WTC11 (cell line): ENCODE measurements at regions not wholly inside any gene's neighbourhood (a gene's known extent, or its start where the extent isn't known, plus 50 kb on each side); places are given as distances from the start of the nearest gene placed in this dataset.

Source experiments
- CREB1 ChIP-seq: sonication (generic); formaldehyde crosslinking; IDR thresholded peaks from 2 replicates; pipeline ENCODE4 v1.8.0; 2023; ENCODE audit warnings: mild to moderate bottlenecking, missing genetic modification reagents
- FOXJ3 ChIP-seq: sonication (generic); formaldehyde crosslinking; IDR thresholded peaks from 2 replicates; pipeline ENCODE4 v1.9.0; 2021; ENCODE audit warnings: missing genetic modification reagents, mild to moderate bottlenecking, borderline replicate concordance
- NFATC4 ChIP-seq: fragments of 250-450 bp; sonication (Bioruptor Pico); IDR thresholded peaks from 2 replicates; pipeline ENCODE4 v1.9.0; 2021; ENCODE audit warnings: mild to moderate bottlenecking
- NFYB ChIP-seq: sonication (generic); formaldehyde crosslinking; conservative IDR thresholded peaks from 2 replicates; pipeline ENCODE4 v1.8.0; 2022; ENCODE audit warnings: low read depth, missing genetic modification reagents
- OVOL2 ChIP-seq: fragments of 250-450 bp; sonication (Bioruptor Pico); IDR thresholded peaks from 2 replicates; pipeline ENCODE4 v1.9.0; 2021; ENCODE audit warnings: mild to moderate bottlenecking, borderline replicate concordance
- TF ChIP-seq, protein P1 (sequence below): fragments of 200-600 bp; IDR thresholded peaks from 2 replicates; pipeline ENCODE4 v1.8.0; 2022; ENCODE audit warnings: antibody characterized with exemption
- TF ChIP-seq, protein P2 (sequence below): sonication (generic); formaldehyde crosslinking; IDR thresholded peaks from 2 replicates; pipeline ENCODE4 v1.8.1; 2023; ENCODE audit warnings: mild to moderate bottlenecking, moderate library complexity, missing genetic modification reagents
- TF ChIP-seq, protein P3 (sequence below): sonication (generic); formaldehyde crosslinking; IDR thresholded peaks from 2 replicates; pipeline ENCODE4 v1.8.0; 2022; ENCODE audit warnings: mild to moderate bottlenecking, missing genetic modification reagents
- TF ChIP-seq, protein P4 (sequence below): sonication (generic); formaldehyde crosslinking; IDR thresholded peaks from 2 replicates; pipeline ENCODE4 v1.8.1; 2023; ENCODE audit warnings: mild to moderate bottlenecking, missing genetic modification reagents, moderate library complexity
- TF ChIP-seq, protein P5 (sequence below): sonication (generic); formaldehyde crosslinking; IDR thresholded peaks from 2 replicates; pipeline ENCODE4 v1.8.1; 2022; ENCODE audit warnings: missing genetic modification reagents, borderline replicate concordance

DNA sequence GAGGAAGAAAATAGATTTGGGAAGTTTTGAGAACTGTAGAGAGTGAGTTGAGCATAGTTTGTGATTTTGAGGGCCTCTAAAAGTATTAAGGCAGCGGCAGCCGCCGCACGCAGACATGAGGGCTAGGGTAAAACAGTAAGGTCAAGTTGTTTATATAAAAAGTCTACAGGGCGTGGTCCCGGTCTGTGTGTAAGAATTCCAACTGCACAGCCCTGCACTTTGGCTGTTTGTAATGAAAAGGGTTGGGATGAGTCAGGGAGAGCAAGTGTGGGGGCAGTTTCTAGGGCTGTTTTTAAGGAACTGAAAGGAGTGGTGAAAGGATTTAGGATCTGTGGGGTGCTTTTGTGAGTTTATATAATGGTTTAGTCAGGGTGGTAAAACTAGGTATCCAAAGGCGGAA, 55.0 kb downstream of the BEX3 start:
- TF ChIP-seq, protein P1, sequence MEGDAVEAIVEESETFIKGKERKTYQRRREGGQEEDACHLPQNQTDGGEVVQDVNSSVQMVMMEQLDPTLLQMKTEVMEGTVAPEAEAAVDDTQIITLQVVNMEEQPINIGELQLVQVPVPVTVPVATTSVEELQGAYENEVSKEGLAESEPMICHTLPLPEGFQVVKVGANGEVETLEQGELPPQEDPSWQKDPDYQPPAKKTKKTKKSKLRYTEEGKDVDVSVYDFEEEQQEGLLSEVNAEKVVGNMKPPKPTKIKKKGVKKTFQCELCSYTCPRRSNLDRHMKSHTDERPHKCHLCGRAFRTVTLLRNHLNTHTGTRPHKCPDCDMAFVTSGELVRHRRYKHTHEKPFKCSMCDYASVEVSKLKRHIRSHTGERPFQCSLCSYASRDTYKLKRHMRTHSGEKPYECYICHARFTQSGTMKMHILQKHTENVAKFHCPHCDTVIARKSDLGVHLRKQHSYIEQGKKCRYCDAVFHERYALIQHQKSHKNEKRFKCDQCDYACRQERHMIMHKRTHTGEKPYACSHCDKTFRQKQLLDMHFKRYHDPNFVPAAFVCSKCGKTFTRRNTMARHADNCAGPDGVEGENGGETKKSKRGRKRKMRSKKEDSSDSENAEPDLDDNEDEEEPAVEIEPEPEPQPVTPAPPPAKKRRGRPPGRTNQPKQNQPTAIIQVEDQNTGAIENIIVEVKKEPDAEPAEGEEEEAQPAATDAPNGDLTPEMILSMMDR: no peak
- TF ChIP-seq OVOL2 (no peak), NFATC4 (no peak), NFYB (CRISPR knock-in tag) (no peak), CREB1 (CRISPR knock-in tag) (no peak), FOXJ3 (no peak)
- TF ChIP-seq, protein P2, sequence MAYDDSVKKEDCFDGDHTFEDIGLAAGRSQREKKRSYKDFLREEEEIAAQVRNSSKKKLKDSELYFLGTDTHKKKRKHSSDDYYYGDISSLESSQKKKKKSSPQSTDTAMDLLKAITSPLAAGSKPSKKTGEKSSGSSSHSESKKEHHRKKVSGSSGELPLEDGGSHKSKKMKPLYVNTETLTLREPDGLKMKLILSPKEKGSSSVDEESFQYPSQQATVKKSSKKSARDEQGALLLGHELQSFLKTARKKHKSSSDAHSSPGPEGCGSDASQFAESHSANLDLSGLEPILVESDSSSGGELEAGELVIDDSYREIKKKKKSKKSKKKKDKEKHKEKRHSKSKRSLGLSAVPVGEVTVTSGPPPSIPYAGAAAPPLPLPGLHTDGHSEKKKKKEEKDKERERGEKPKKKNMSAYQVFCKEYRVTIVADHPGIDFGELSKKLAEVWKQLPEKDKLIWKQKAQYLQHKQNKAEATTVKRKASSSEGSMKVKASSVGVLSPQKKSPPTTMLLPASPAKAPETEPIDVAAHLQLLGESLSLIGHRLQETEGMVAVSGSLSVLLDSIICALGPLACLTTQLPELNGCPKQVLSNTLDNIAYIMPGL (CRISPR knock-in tag): no peak
- TF ChIP-seq, protein P3, sequence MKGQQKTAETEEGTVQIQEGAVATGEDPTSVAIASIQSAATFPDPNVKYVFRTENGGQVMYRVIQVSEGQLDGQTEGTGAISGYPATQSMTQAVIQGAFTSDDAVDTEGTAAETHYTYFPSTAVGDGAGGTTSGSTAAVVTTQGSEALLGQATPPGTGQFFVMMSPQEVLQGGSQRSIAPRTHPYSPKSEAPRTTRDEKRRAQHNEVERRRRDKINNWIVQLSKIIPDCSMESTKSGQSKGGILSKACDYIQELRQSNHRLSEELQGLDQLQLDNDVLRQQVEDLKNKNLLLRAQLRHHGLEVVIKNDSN (CRISPR knock-in tag): no peak
- TF ChIP-seq, protein P4, sequence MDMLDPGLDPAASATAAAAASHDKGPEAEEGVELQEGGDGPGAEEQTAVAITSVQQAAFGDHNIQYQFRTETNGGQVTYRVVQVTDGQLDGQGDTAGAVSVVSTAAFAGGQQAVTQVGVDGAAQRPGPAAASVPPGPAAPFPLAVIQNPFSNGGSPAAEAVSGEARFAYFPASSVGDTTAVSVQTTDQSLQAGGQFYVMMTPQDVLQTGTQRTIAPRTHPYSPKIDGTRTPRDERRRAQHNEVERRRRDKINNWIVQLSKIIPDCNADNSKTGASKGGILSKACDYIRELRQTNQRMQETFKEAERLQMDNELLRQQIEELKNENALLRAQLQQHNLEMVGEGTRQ (CRISPR knock-in tag): no peak
- TF ChIP-seq, protein P5, sequence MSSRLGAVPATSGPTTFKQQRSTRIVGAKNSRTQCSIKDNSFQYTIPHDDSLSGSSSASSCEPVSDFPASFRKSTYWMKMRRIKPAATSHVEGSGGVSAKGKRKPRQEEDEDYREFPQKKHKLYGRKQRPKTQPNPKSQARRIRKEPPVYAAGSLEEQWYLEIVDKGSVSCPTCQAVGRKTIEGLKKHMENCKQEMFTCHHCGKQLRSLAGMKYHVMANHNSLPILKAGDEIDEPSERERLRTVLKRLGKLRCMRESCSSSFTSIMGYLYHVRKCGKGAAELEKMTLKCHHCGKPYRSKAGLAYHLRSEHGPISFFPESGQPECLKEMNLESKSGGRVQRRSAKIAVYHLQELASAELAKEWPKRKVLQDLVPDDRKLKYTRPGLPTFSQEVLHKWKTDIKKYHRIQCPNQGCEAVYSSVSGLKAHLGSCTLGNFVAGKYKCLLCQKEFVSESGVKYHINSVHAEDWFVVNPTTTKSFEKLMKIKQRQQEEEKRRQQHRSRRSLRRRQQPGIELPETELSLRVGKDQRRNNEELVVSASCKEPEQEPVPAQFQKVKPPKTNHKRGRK (CRISPR knock-in tag): no peak
